ENCODE measurements at regions not wholly inside any gene's neighbourhood (a gene's known extent, or its start where the extent isn't known, plus 50 kb on each side); places are given as distances from the start of the nearest gene placed in this dataset.

DNA sequence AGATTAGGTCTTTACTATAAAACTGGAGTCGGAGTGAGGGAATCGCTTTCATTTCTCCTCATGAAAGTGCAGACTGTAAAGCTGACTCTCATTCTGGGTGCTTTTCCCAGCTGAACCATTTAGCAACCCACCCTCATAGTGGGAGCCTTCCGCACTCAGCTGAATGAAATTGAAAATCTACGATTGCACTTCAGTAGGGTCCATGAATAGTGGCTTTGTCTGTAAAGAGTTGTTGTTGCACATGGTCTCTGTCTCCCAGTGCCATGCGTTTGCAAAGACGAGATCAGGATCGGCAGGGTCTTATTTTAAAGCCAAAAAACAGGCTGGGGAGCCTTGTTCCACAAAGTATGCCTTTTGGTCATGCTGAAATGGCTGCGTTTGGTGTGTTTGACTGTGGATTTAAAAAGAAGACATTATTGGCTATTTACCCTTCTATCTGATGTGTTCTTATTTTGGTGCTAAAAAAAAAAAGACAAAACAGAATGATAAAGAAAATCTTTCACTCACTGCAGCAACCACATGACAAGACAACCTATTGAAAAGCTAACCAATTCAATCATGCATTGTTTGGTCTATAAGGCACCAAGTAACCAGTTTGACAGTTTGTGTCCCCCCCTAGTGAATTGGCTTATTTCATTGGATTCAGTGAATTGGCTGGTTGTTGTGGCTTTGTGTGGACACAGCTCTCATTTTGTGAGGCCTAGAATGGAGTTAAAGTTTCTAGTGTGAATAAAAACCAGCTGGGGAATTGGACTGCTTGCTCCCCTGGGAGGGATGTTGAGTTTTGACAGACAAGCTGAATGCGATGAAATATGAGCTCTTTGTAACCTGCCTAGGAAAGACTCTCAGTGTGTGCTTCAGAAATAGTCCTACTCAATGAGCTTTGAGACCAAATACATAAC, 65.6 kb downstream of the ARHGAP35 start:
- TF ChIP-seq EZH2phosphoT487 (IDR thresholded peaks at IDR 0.05; ENCODE audit: borderline replicate concordance, low read depth, low read length) = no peak
- TF ChIP-seq, protein P1, sequence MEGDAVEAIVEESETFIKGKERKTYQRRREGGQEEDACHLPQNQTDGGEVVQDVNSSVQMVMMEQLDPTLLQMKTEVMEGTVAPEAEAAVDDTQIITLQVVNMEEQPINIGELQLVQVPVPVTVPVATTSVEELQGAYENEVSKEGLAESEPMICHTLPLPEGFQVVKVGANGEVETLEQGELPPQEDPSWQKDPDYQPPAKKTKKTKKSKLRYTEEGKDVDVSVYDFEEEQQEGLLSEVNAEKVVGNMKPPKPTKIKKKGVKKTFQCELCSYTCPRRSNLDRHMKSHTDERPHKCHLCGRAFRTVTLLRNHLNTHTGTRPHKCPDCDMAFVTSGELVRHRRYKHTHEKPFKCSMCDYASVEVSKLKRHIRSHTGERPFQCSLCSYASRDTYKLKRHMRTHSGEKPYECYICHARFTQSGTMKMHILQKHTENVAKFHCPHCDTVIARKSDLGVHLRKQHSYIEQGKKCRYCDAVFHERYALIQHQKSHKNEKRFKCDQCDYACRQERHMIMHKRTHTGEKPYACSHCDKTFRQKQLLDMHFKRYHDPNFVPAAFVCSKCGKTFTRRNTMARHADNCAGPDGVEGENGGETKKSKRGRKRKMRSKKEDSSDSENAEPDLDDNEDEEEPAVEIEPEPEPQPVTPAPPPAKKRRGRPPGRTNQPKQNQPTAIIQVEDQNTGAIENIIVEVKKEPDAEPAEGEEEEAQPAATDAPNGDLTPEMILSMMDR (conservative IDR thresholded peaks at IDR 0.05; ENCODE audit: low read length) = no peak

All from OCI-LY7 (cell line).